ENCODE measurements at regions not wholly inside any gene's neighbourhood (a gene's known extent, or its start where the extent isn't known, plus 50 kb on each side); places are given as distances from the start of the nearest gene placed in this dataset.

DNA sequence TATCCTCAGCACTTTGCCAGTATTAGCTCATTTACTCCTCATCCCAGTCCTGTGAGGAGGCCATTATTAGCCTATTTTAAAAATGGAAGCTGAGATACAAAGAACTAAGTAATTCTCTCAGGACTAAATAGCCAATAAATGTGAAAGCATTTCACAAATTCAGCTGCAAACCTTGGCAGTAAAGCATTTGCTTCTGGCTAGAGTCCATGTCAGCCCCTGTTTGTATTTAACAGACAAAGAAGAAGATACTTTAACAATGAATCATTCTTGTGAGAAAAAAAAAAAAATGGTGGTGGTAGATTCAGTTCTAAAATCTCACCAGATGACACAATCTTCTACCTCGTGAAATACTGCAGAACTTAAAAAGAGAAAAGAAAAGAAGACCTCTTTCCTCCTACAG is 85.0 kb upstream of the CNTN6 start:
- no peaks in the 10 kb centered on the region for H3K4me1 Mint-ChIP-seq
- no peak for ATAC-seq (replicated peaks)

DNA sequence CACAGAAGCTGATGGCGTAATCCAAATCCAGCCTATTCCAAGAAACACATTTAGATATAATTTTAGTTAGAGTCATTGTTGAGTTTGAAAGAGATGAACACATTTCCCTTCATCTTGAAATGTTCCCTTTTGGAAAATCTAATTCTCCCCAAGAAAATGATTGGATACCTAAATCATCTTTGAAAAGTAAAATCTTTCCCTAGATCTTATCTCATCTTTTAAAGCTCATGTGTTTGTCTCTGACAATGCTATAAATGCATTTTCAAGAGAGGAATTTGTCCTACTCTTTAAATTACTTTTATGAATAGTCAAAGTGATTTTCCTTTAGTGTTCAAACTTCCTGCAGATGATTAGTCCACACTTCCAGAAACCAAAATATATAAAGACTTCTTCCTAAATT is 82.6 kb upstream of the CNTN6 start:
- no peaks in the 10 kb centered on the region for H3K36me3 Mint-ChIP-seq
- no peak for ATAC-seq (replicated peaks)
- no peak overlapping the region for H3K27ac Mint-ChIP-seq
- H3K9me3 Mint-ChIP-seq, result no peaks in the 10 kb centered on the region
- no peak for DNase-seq
- no peak overlapping the region for H3K4me3 Mint-ChIP-seq
- no peaks in the 10 kb centered on the region for H3K4me1 Mint-ChIP-seq
- no peaks in the 10 kb centered on the region for H3K27me3 Mint-ChIP-seq

More for the DNA sequence above, 85.0 kb upstream of the CNTN6 start:
- Mint-ChIP-seq H3K4me3 (no peak overlapping the region), H3K27me3 (no peaks in the 10 kb centered on the region), H3K27ac (no peak overlapping the region), H3K9me3 (peaks cover 0 to under 1% of the 10 kb centered on the region in 2 donors), H3K36me3 (no peaks in the 10 kb centered on the region)
- no peak for DNase-seq

DNA sequence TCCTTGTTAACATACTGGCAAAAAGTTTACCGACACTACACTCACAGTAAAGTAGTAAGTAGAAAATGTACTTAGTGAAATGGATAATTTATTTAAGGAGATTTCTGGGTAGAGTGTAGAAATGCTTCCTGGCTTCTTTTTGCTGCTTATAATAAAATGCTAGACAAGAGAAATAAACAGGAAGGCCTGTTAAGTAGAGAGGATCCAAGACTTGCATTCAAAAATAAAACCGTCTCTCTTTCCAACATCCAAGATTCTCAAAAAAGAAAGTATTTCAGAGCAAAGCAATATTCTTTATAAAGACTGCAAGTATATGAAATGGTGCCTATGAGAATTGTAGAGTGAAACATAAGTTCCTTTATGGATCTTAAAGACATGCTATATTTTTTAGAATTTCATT is 77.0 kb upstream of the CNTN6 start:
- ATAC-seq (replicated peaks) (no peak), DNase-seq (no peak)
- Mint-ChIP-seq H3K27me3 (no peaks in the 10 kb centered on the region), H3K4me1 (no peaks in the 10 kb centered on the region), H3K4me3 (no peak overlapping the region), H3K9me3 (peaks cover 0 to 2% of the 10 kb centered on the region in 2 donors), H3K27ac (no peak overlapping the region), H3K36me3 (no peaks in the 10 kb centered on the region)

GRCh38 chr3:1017870-1018269 is 75.0 kb upstream of the CNTN6 start:
- H3K4me1 Mint-ChIP-seq, result no peaks in the 10 kb centered on the region

GRCh38 chr3:1019157-1019556 is 73.7 kb upstream of the CNTN6 start:
- no peaks in the 10 kb centered on the region for H3K27me3 Mint-ChIP-seq
- H3K36me3 Mint-ChIP-seq, result no peaks in the 10 kb centered on the region
- H3K9me3 Mint-ChIP-seq, result peaks cover 4% of the 10 kb centered on the region in 2 donors
- no peak overlapping the region for H3K27ac Mint-ChIP-seq
- ATAC-seq (replicated peaks), result no peak
- no peak overlapping the region for H3K4me3 Mint-ChIP-seq
- H3K4me1 Mint-ChIP-seq, result no peaks in the 10 kb centered on the region
- DNase-seq, result no peak

More at GRCh38 chr3:1017870-1018269, 75.0 kb upstream of the CNTN6 start:
- no peak for DNase-seq
- no peaks in the 10 kb centered on the region for H3K27me3 Mint-ChIP-seq
- H3K36me3 Mint-ChIP-seq, result no peaks in the 10 kb centered on the region
- peaks cover 4% of the 10 kb centered on the region in 2 donors for H3K9me3 Mint-ChIP-seq
- ATAC-seq (replicated peaks), result no peak
- no peak overlapping the region for H3K27ac Mint-ChIP-seq
- H3K4me3 Mint-ChIP-seq, result no peak overlapping the region

GRCh38 chr3:1026395-1026794 is 66.4 kb upstream of the CNTN6 start:
- Mint-ChIP-seq H3K27ac (no peak overlapping the region), H3K4me1 (no peaks in the 10 kb centered on the region), H3K27me3 (no peaks in the 10 kb centered on the region), H3K9me3 (peaks cover 4 to 8% of the 10 kb centered on the region in 2 donors), H3K4me3 (no peak overlapping the region), H3K36me3 (no peaks in the 10 kb centered on the region)
- ATAC-seq (replicated peaks) (no peak), DNase-seq (no peak)

DNA sequence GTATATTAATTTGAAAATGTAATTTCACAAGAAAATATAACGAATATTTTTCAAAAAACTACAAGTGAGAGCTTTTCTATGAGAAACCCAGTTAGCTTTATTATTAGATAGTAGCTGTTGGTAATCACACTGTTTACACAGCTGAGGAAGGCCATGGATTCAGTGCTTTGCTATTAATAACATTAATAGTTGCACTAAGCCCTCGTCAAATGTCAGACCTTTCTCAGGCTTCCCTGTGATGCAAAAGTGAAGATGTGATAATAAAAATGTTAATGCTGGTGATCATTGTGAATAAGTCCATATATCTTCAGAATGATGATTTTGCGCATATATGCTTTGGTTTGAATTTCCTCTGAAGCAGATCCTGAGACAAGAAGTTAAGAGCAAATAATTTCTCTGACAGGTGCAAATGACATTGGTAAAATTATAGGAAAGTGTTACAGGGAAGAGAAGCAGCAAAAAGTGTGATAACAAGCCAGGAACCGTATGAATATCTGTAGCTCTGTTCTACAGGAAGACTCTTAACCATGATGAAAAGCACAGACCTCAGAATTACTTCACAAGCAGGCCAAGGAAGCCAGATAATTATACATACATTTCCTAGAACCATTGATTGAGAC is 56.5 kb upstream of the CNTN6 start:
- ATAC-seq (replicated peaks) (no peak), DNase-seq (no peak)
- no peak overlapping the region for H3K27ac Mint-ChIP-seq
- H3K4me1 Mint-ChIP-seq, result no peaks in the 10 kb centered on the region
- peaks cover 3 to 10% of the 10 kb centered on the region in 2 donors for H3K9me3 Mint-ChIP-seq
- H3K4me3 Mint-ChIP-seq, result no peak overlapping the region
- H3K27me3 Mint-ChIP-seq, result no peaks in the 10 kb centered on the region
- no peaks in the 10 kb centered on the region for H3K36me3 Mint-ChIP-seq

DNA sequence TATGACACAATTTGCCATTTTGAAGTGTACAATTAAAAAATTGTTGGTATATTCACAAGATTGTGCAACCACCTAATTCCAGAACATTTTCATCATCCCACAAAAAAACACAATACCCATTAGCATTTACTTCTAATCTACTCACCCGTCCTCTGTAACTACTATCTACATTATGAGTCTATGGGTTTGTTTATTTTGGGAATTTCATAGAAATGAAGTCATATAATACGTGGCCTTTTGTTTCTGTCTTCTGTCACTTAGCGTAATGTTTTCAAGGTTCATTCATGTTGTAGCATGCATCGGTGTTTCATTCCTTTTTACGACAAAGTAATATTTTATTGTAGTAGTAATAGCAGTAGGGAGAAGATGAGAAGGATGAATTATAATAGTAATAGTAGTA is 55.2 kb upstream of the CNTN6 start:
- DNase-seq (no peak), ATAC-seq (replicated peaks) (no peak)
- H3K27ac Mint-ChIP-seq, result no peak overlapping the region
- H3K36me3 Mint-ChIP-seq, result no peaks in the 10 kb centered on the region
- H3K4me1 Mint-ChIP-seq, result no peaks in the 10 kb centered on the region
- no peaks in the 10 kb centered on the region for H3K27me3 Mint-ChIP-seq
- H3K9me3 Mint-ChIP-seq, result peaks cover 3 to 8% of the 10 kb centered on the region in 2 donors
- H3K4me3 Mint-ChIP-seq, result no peak overlapping the region
